ENCODE measurements at regions not wholly inside any gene's neighbourhood (a gene's known extent, or its start where the extent isn't known, plus 50 kb on each side); places are given as distances from the start of the nearest gene placed in this dataset.

- Histone ChIP-seq H3K9me1 (replicated peaks; ENCODE audit: control insufficient read depth, extremely low read depth, insufficient read depth, low read length) (no peaks in the 10 kb centered on the region), H4K20me1 (replicated peaks; ENCODE audit: control insufficient read depth, extremely low read depth, insufficient read depth, low read length) (no peaks in the 10 kb centered on the region), H3K4me3 (replicated peaks in 1 of 3; ENCODE audit: insufficient read depth in 1 of 3, low read depth in 1 of 3, low read length in 3 of 3) (no peak overlapping the region), H2AFZ (ENCODE audit: low read depth, low read length) (no peak overlapping the region), H3K9ac (replicated peaks; ENCODE audit: extremely low read depth, insufficient read depth, low read length) (no peak overlapping the region), H3K79me2 (ENCODE audit: control insufficient read depth, insufficient read depth, low read length) (no peaks in the 10 kb centered on the region), H3K36me3 (ENCODE audit: control insufficient read depth in 2 of 2, extremely low read depth in 1 of 2, insufficient read depth in 2 of 2, low read length in 2 of 2) (no peaks in the 10 kb centered on the region), H3K27me3 (ENCODE audit: control insufficient read depth in 2 of 2, insufficient read depth in 2 of 2, low read length in 2 of 2) (no peaks in the 10 kb centered on the region), H3K4me1 (ENCODE audit: control insufficient read depth, extremely low read depth, insufficient read depth, low read length) (no peaks in the 10 kb centered on the region), H3K9me3 (replicated peaks; ENCODE audit: control insufficient read depth, insufficient read depth, low read length) (no peaks in the 10 kb centered on the region), H3K4me2 (ENCODE audit: insufficient read depth, low read length) (no peak overlapping the region), H3K27ac (ENCODE audit: insufficient read depth, low read depth, low read length) (no peak overlapping the region)
- dilution Hi-C loops (cut with MboI; ENCODE audit: extremely low pct_ligation_motif_present, low sequenced_read_pairs) = no loop called here
- ChIA-PET POLR2A (no interaction called here), CTCF (interaction anchor here (1.1 to 6.8 kb wide), 8 partner anchors 21 to 521 kb away, joined by 3 to 216 read pairs (median 62); partner anchors contain the start of gene TCERG1)
- DNase-seq (ENCODE audit: low read depth, low spot score) = no peak
- no peak for FAIRE-seq
- no peak for TF ChIP-seq POLR2AphosphoS5 (IDR thresholded peaks at IDR 0.05; ENCODE audit: insufficient read depth, low read depth, low read length)
- TF ChIP-seq GATA2 (IDR thresholded peaks at IDR 0.05; ENCODE audit: insufficient read depth, insufficient read length, low read depth, low read length) = no peak
- TF ChIP-seq POLR2A (IDR thresholded peaks at IDR 0.05; ENCODE audit: low read depth, low read length) = no peak
- TF ChIP-seq, protein P1, sequence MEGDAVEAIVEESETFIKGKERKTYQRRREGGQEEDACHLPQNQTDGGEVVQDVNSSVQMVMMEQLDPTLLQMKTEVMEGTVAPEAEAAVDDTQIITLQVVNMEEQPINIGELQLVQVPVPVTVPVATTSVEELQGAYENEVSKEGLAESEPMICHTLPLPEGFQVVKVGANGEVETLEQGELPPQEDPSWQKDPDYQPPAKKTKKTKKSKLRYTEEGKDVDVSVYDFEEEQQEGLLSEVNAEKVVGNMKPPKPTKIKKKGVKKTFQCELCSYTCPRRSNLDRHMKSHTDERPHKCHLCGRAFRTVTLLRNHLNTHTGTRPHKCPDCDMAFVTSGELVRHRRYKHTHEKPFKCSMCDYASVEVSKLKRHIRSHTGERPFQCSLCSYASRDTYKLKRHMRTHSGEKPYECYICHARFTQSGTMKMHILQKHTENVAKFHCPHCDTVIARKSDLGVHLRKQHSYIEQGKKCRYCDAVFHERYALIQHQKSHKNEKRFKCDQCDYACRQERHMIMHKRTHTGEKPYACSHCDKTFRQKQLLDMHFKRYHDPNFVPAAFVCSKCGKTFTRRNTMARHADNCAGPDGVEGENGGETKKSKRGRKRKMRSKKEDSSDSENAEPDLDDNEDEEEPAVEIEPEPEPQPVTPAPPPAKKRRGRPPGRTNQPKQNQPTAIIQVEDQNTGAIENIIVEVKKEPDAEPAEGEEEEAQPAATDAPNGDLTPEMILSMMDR (IDR thresholded peaks at IDR 0.05; ENCODE audit: extremely low read depth in 1 of 2, insufficient read depth in 1 of 2, low read depth in 1 of 2, low read length in 2 of 2) = no peak
- TF ChIP-seq FOS (IDR thresholded peaks at IDR 0.05; ENCODE audit: borderline replicate concordance, insufficient read depth, low read length) = no peak
- TF ChIP-seq, protein P2, sequence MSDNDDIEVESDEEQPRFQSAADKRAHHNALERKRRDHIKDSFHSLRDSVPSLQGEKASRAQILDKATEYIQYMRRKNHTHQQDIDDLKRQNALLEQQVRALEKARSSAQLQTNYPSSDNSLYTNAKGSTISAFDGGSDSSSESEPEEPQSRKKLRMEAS (IDR thresholded peaks at IDR 0.05; ENCODE audit: insufficient read depth, insufficient read length) = no peak
- TF ChIP-seq MYC (IDR thresholded peaks at IDR 0.05; ENCODE audit: low read depth, low read length) = no peak
- no peak for TF ChIP-seq EZH2 (IDR thresholded peaks at IDR 0.05; ENCODE audit: borderline replicate concordance, low read depth, low read length, severe bottlenecking)
- TF ChIP-seq JUN (IDR thresholded peaks at IDR 0.05; ENCODE audit: borderline replicate concordance, insufficient read depth, insufficient read length, low read depth) = no peak
- intact Hi-C loops (cut with micrococcal nuclease) = loop anchor here (5.0 to 10.0 kb wide), 3 partner anchors 220 to 607 kb away; no protein-coding TSS in a partner anchor
- no TSS peak for BruUV-seq (replicated peaks)
Measured at GRCh38 chr5:146967646-146968045, 89.1 kb upstream of the PPP2R2B start.

Data from endothelial cell of umbilical vein (primary cell).